OCI-LY3 (cell line): ENCODE measurements at regions not wholly inside any gene's neighbourhood (a gene's known extent, or its start where the extent isn't known, plus 50 kb on each side); places are given as distances from the start of the nearest gene placed in this dataset.

Experiments used
- CTCF ChIP-seq: fragments of 200-600, 300-600 bp; sonication (generic); IDR thresholded peaks from 2 replicates; pipeline ENCODE4 v1.5.1; 2014; ENCODE audit warnings: antibody characterized with exemption, low read length, low read depth
- EZH2phosphoT487 ChIP-seq: fragments of 200-600 bp; shearing (Covaris generic); IDR thresholded peaks from 2 replicates; pipeline ENCODE4 v1.6.1; 2018; ENCODE audit warnings: antibody characterized with exemption, mixed run types, low read depth

- TF ChIP-seq CTCF, result no peak
- TF ChIP-seq EZH2phosphoT487, result no peak
Observed at GRCh38 chr10:114754445-114755320, 66.9 kb upstream of the FHIP2A start.
